Esophagus muscularis mucosa (tissue), 4 donors: ENCODE measurements at regions not wholly inside any gene's neighbourhood (a gene's known extent, or its start where the extent isn't known, plus 50 kb on each side); places are given as distances from the start of the nearest gene placed in this dataset.
A peak's percentile ranks its signal among the peaks of the same experiment; 100 is the strongest.

Experiments used
- DNase-seq: peaks from one replicate; pipeline ENCODE4 v3.0.0-alpha.2; 2017; ENCODE audit errors: extremely low spot score
- H3K27ac ChIP-seq, 4 donors: fragments of 200-600 bp; sonication (generic); replicated peaks in 1 of 4; 1 replicate in 3 of 4; 2 replicates in 1 of 4; pipeline ENCODE4 v1.5.1; 2016 to 2019; ENCODE audit warnings: mild to moderate bottlenecking in 1 of 4
- H3K27me3 ChIP-seq, 4 donors: fragments of 200-600 bp; sonication (generic); one replicate each; pipeline versions ENCODE4 v1.5.1 to v1.6.0; 2016 to 2019
- H3K36me3 ChIP-seq, 4 donors: fragments of 200-600 bp; sonication (generic); one replicate each; pipeline ENCODE4 v1.5.1; 2016 to 2019
- H3K4me1 ChIP-seq, 4 donors: fragments of 200-600 bp; sonication (generic); one replicate each; pipeline ENCODE4 v1.5.1; 2016 to 2019
- H3K4me3 ChIP-seq, 4 donors: fragments of 200-600 bp; sonication (generic); 1 replicate in 2 of 4; 2 replicates in 2 of 4; pipeline ENCODE4 v1.5.1; 2016 to 2019; ENCODE audit warnings: mild to moderate bottlenecking in 4 of 4, moderate library complexity in 1 of 4
- H3K9me3 ChIP-seq, 4 donors: fragments of 200-600 bp; sonication (generic); 1 replicate in 3 of 4; 2 replicates in 1 of 4; pipeline ENCODE4 v1.5.1; 2016 to 2019
- CTCF ChIP-seq, 3 experiments: fragments of 200-600 bp in 2 of 3; fragments of 450-650 bp in 1 of 3; sonication (generic) in 2 of 3; IDR thresholded peaks; one replicate each; pipeline ENCODE4 v1.5.1; 2017 to 2019; ENCODE audit warnings: antibody characterized with exemption in 3 of 3, mild to moderate bottlenecking in 2 of 3, moderate library complexity in 1 of 3
- EP300 ChIP-seq: sonication (generic); formaldehyde crosslinking; IDR thresholded peaks from one replicate; pipeline ENCODE4 v1.6.1; 2017; ENCODE audit warnings: antibody characterized with exemption
- POLR2A ChIP-seq: fragments of 450-650 bp; IDR thresholded peaks from one replicate; pipeline ENCODE4 v1.6.1; 2017; ENCODE audit warnings: antibody characterized with exemption, moderate library complexity, mild to moderate bottlenecking, low read depth
- POLR2AphosphoS5 ChIP-seq, 2 donors: sonication (generic); formaldehyde crosslinking; IDR thresholded peaks; one replicate each; pipeline ENCODE4 v1.6.1; 2017; ENCODE audit warnings: antibody characterized with exemption in 2 of 2
- WGBS: methylation state at CpG from one replicate; pipeline ENCODE4 v1.1.5; 2018; 5-methylcytosine and 5-hydroxymethylcytosine counted together
- intact Hi-C: fragments of 100-400 bp; cut with DNase I; formaldehyde crosslinking; loops from one replicate; pipeline ENCODE4 v1.15.1; 2023

- Histone ChIP-seq H3K4me3 (peak overlapping the region in 2 of 4 donors; percentile 11 to 15), H3K36me3 (no peaks in the 10 kb centered on the region), H3K27me3 (peaks cover 0 to 88% (median 24%) of the 10 kb centered on the region in 4 donors), H3K4me1 (peaks cover 4 to 24% (median 10%) of the 10 kb centered on the region in 4 donors), H3K9me3 (peaks cover 0 to 3% (median 0%) of the 10 kb centered on the region in 4 donors), H3K27ac (no peak overlapping the region)
- no peak for TF ChIP-seq POLR2A
- no peak for TF ChIP-seq EP300
- no peak for TF ChIP-seq POLR2AphosphoS5 (IDR thresholded peaks at IDR 0.05)
- no peak for TF ChIP-seq CTCF (IDR thresholded peaks at IDR 0.05)
- intact Hi-C loops = no loop called here
- DNase-seq = no peak
- 3% methylated on average over 33 of the region's 34 CpGs for WGBS
Observed at GRCh38 chr6:28589234-28589956, 63.7 kb downstream of the GPX5 start.

- DNase-seq = no peak
- no peak for TF ChIP-seq CTCF (IDR thresholded peaks at IDR 0.05)
- H3K4me3 ChIP-seq = peak overlapping the region in 1 of 4 donors; percentile 11
- intact Hi-C loops = no loop called here
- WGBS = 11% methylated on average over 20 of the region's 21 CpGs
- no peak overlapping the region for H3K27ac ChIP-seq
- peaks cover 4 to 24% (median 10%) of the 10 kb centered on the region in 4 donors for H3K4me1 ChIP-seq
- peaks cover 0 to 3% (median 0%) of the 10 kb centered on the region in 4 donors for H3K9me3 ChIP-seq
- no peaks in the 10 kb centered on the region for H3K36me3 ChIP-seq
- peaks cover 0 to 90% (median 24%) of the 10 kb centered on the region in 4 donors for H3K27me3 ChIP-seq
Observed at GRCh38 chr6:28589957-28590349, 64.3 kb downstream of the GPX5 start.

- TF ChIP-seq EP300 (no peak), POLR2A (no peak), POLR2AphosphoS5 (IDR thresholded peaks at IDR 0.05) (no peak), CTCF (IDR thresholded peaks at IDR 0.05) (no peak)
- intact Hi-C loops = no loop called here
- Histone ChIP-seq H3K9me3 (no peaks in the 10 kb centered on the region), H3K4me3 (peak overlapping the region in 1 of 4 donors; percentile 9), H3K27ac (no peak overlapping the region), H3K36me3 (no peaks in the 10 kb centered on the region), H3K4me1 (no peaks in the 10 kb centered on the region), H3K27me3 (peaks cover 0 to 45% (median 5%) of the 10 kb centered on the region in 4 donors)
- no peak for DNase-seq
- 9% methylated on average over 18 of the region's 18 CpGs for WGBS
Observed at GRCh38 chr6:28597217-28597835, 71.6 kb downstream of the GPX5 start.

DNA sequence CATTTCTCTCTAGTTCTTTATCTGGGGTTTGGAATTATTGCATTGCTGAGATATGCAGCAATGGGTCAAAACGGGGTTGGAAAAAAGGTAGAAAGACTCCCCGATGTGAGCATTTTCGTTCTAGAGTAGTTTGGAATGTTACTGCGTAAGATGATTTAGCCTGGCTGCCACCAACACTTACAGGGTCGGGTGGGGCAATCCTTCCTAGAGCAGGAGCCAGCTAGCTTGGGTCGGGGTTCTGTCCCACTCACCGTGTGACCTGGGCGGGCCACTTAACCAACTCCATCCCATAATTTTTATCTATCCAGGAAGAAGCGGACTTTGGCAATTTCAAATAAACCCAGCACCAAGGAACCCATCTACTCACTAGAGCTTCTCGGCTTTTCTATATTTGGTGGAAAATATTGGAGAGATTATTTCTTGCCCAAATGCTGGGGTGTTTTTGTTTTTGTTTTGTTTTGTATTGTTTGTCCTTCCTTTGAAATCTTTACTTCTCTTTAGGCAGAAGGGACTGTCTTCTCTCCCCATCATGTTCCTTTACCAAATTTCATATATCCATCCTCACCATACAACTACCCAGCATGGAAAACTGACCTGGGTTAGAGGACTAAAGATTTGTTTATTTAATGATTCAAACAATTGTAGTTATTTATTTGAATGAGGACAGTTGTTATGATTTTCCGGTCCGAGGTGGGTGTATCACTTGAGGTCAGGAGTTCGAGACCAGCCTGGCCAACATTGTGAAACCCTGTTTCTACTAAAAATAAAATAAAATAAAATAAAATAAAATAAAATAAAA is 72.4 kb downstream of the GPX5 start:
- DNase-seq = no peak
- Histone ChIP-seq H3K27me3 (peaks cover 0 to 38% (median 4%) of the 10 kb centered on the region in 4 donors), H3K9me3 (no peaks in the 10 kb centered on the region), H3K27ac (no peak overlapping the region), H3K4me3 (no peak overlapping the region), H3K4me1 (no peaks in the 10 kb centered on the region), H3K36me3 (no peaks in the 10 kb centered on the region)
- whole genome bisulfite sequencing = 34% methylated on average over 13 of the region's 13 CpGs
- TF ChIP-seq CTCF (IDR thresholded peaks at IDR 0.05) (no peak), POLR2AphosphoS5 (IDR thresholded peaks at IDR 0.05) (no peak), POLR2A (no peak), EP300 (no peak)
- intact Hi-C loops = no loop called here
